HCT116 (cell line): ENCODE measurements at regions not wholly inside any gene's neighbourhood (a gene's known extent, or its start where the extent isn't known, plus 50 kb on each side); places are given as distances from the start of the nearest gene placed in this dataset.

Source experiments
- ATAC-seq: fragments of 200-7000 bp; cut with Tn5 transposase; 2 replicates; pipeline ENCODE4 v1.9.1; 2020; ENCODE audit warnings: mild to moderate bottlenecking, moderate library complexity
- BruUV-seq: library from RNA; stranded (reverse); fragments of 400-500 nt; replicated peaks from 2 replicates; lab custom pipeline; 2021; lab: Mats Ljungman, UMichigan
- CTCF ChIA-PET: fragments of 300-600 bp; sonication (Branson Sonifier 250); formaldehyde crosslinking; loops from one replicate; lab custom pipeline; 2021; ENCODE audit warnings: antibody characterized with exemption; lab: Charles Lee
- POLR2A ChIA-PET: fragments of 300-600, 350-600 bp; sonication (Branson Sonifier 250); formaldehyde crosslinking; loops from one replicate; lab custom pipeline; 2021; ENCODE audit warnings: antibody characterized with exemption; lab: Charles Lee
- RAD21 ChIA-PET, 2 experiments: fragments of 300-600 bp; sonication (Branson Sonifier 250); formaldehyde crosslinking; loops; one replicate each; lab custom pipeline; 2023; ENCODE audit warnings: low total read pairs in 2 of 2; ENCODE audit not compliant: uncharacterized antibody in 2 of 2, unreplicated experiment in 2 of 2, low non-redundant PET in 1 of 2; lab: Charles Lee
- DNase-seq: peaks from one replicate; pipeline ENCODE4 v3.0.0-alpha.2; 2010; ENCODE audit warnings: low read depth, low spot score
- H2AFZ ChIP-seq: fragments of 200-600 bp; shearing (Covaris generic), sonication (generic); 2 replicates; pipeline ENCODE4 v1.6.1; 2017; ENCODE audit warnings: low read depth, mixed run types, mixed read lengths, antibody characterized with exemption, low read length; ENCODE audit not compliant: poor library complexity, severe bottlenecking
- H3K27ac ChIP-seq: 2 replicates; pipeline ENCODE4 v1.5.1; 2012; ENCODE audit warnings: low read depth, low read length
- H3K27me3 ChIP-seq: fragments of 200-600 bp; sonication (generic); 2 replicates; pipeline ENCODE4 v1.6.1; 2016; ENCODE audit warnings: mixed run types, low read length, mixed read lengths; ENCODE audit not compliant: insufficient read depth
- H3K36me3 ChIP-seq, 2 experiments: fragments of 200-500 bp in 1 of 2; fragments of 200-600 bp in 1 of 2; sonication (Bioruptor generic) in 1 of 2; sonication (generic) in 1 of 2; 2 replicates each; pipeline versions ENCODE4 v1.5.1 to v1.6.1; 2014 to 2016; ENCODE audit warnings: low read length in 2 of 2, inconsistent platforms in 1 of 2, mixed read lengths in 1 of 2, mixed run types in 1 of 2; ENCODE audit not compliant: insufficient read depth in 2 of 2, control insufficient read depth in 1 of 2
- H3K4me1 ChIP-seq, 2 experiments: fragments of 200-600 bp in 1 of 2; sonication (generic) in 1 of 2; 2 replicates each; pipeline versions ENCODE4 v1.5.1 to v1.6.1; 2012 to 2017; ENCODE audit warnings: low read length in 2 of 2, inconsistent platforms in 1 of 2, mild to moderate bottlenecking in 1 of 2, mixed read lengths in 1 of 2, mixed run types in 1 of 2, moderate library complexity in 1 of 2; ENCODE audit not compliant: insufficient read depth in 2 of 2, control insufficient read depth in 1 of 2
- H3K4me2 ChIP-seq: fragments of 200-600 bp; sonication (generic); 2 replicates; pipeline ENCODE4 v1.6.1; 2017; ENCODE audit warnings: mixed run types, low read length, mixed read lengths
- H3K4me3 ChIP-seq, 2 experiments: fragments of 200-600 bp in 1 of 2; sonication (generic) in 1 of 2; replicated peaks in 1 of 2; 2 replicates each; pipeline ENCODE4 v1.5.1; 2011 to 2016; ENCODE audit warnings: low read length in 2 of 2, control low read depth in 1 of 2, low read depth in 1 of 2, mild to moderate bottlenecking in 1 of 2, mixed read lengths in 1 of 2, mixed run types in 1 of 2
- H3K79me2 ChIP-seq: fragments of 200-600 bp; sonication (generic); 2 replicates; pipeline ENCODE4 v1.6.1; 2017; ENCODE audit warnings: mild to moderate bottlenecking, mixed run types, low read length, moderate library complexity, mixed read lengths; ENCODE audit not compliant: insufficient read depth
- H3K9ac ChIP-seq: fragments of 200-600 bp; sonication (generic); 2 replicates; pipeline ENCODE4 v1.6.1; 2016; ENCODE audit warnings: low read length, mixed read lengths
- H3K9me2 ChIP-seq: fragments of 200-600 bp; sonication (generic), shearing (Covaris generic); 2 replicates; pipeline ENCODE4 v1.6.1; 2017; ENCODE audit warnings: mixed run types, mild to moderate bottlenecking, moderate library complexity; ENCODE audit not compliant: insufficient read depth
- H3K9me3 ChIP-seq, 2 experiments: fragments of 200-500 bp in 1 of 2; fragments of 200-600 bp in 1 of 2; sonication (Bioruptor generic) in 1 of 2; sonication (generic) in 1 of 2; 2 replicates each; pipeline ENCODE4 v1.6.1; 2014 to 2017; ENCODE audit warnings: low read length in 2 of 2, mixed read lengths in 2 of 2, inconsistent platforms in 1 of 2, low read depth in 1 of 2, mild to moderate bottlenecking in 1 of 2, mixed run types in 1 of 2, moderate library complexity in 1 of 2; ENCODE audit not compliant: control insufficient read depth in 1 of 2, insufficient read depth in 1 of 2
- H4K20me1 ChIP-seq: fragments of 200-600 bp; sonication (generic), shearing (Covaris generic); 2 replicates; pipeline ENCODE4 v1.6.1; 2017; ENCODE audit warnings: mixed run types, mild to moderate bottlenecking, moderate library complexity; ENCODE audit not compliant: insufficient read depth
- ATF3 ChIP-seq: IDR thresholded peaks from 2 replicates; pipeline ENCODE4 v1.6.1; 2012
- CEBPB ChIP-seq: IDR thresholded peaks from 2 replicates; pipeline ENCODE4 v1.6.1; 2012; ENCODE audit warnings: low read depth
- CTCF ChIP-seq, 3 experiments: fragments of 200-600 bp in 1 of 3; sonication (generic) in 1 of 3; IDR thresholded peaks in 2 of 3; conservative IDR thresholded peaks in 1 of 3; 2 replicates each; pipeline ENCODE4 v1.5.1; 2012 to 2017; ENCODE audit warnings: low read depth in 2 of 3, low read length in 2 of 3, antibody characterized with exemption in 1 of 3, borderline replicate concordance in 1 of 3, control low read depth in 1 of 3, mild to moderate bottlenecking in 1 of 3, mixed read lengths in 1 of 3, mixed run types in 1 of 3, moderate library complexity in 1 of 3; ENCODE audit not compliant: insufficient read depth in 1 of 3
- EGR1 ChIP-seq: IDR thresholded peaks from 2 replicates; pipeline ENCODE4 v1.6.1; 2012; ENCODE audit warnings: low read depth
- EZH2 ChIP-seq: fragments of 200-600 bp; sonication (generic); IDR thresholded peaks from 2 replicates; pipeline ENCODE4 v1.6.1; 2017; ENCODE audit warnings: antibody characterized with exemption, mixed run types
- FOSL1 ChIP-seq: IDR thresholded peaks from 2 replicates; pipeline ENCODE4 v1.6.1; 2012; ENCODE audit warnings: low read depth
- SIN3A ChIP-seq: IDR thresholded peaks from 2 replicates; pipeline ENCODE4 v1.6.1; 2012; ENCODE audit warnings: low read depth
- YY1 ChIP-seq: IDR thresholded peaks from 2 replicates; pipeline ENCODE4 v1.6.1; 2011; ENCODE audit warnings: low read length, low read depth, moderate library complexity, mild to moderate bottlenecking; ENCODE audit not compliant: insufficient replicate concordance; ENCODE audit errors: extremely low read depth
- ZBTB33 ChIP-seq: IDR thresholded peaks from 2 replicates; pipeline ENCODE4 v1.6.1; 2011; ENCODE audit warnings: mild to moderate bottlenecking, low read length, moderate library complexity; ENCODE audit not compliant: insufficient replicate concordance; ENCODE audit errors: extremely low read depth
- ZFX ChIP-seq: fragments of 450-650 bp; IDR thresholded peaks from 2 replicates; pipeline ENCODE4 v1.6.1; 2017
- ZNF274 ChIP-seq: fragments of 200-500 bp; sonication (Bioruptor generic); IDR thresholded peaks from 2 replicates; pipeline ENCODE4 v1.6.1; 2014; ENCODE audit warnings: mild to moderate bottlenecking, low read depth, low read length, inconsistent platforms
- intact Hi-C: fragments of 100-400 bp; cut with micrococcal nuclease; formaldehyde crosslinking; loops from 2 replicates; pipeline ENCODE4 v1.10.0; 2022

- peak overlapping the region; percentile 16; the same call in 1 of the 2 replicates for H3K27ac ChIP-seq
- H3K9me3 ChIP-seq, result no peaks in the 10 kb centered on the region
- H3K79me2 ChIP-seq, result no peaks in the 10 kb centered on the region
- ATAC-seq (no peak), DNase-seq (no peak)
- H2AFZ ChIP-seq, result no peak overlapping the region
- no peaks in the 10 kb centered on the region for H4K20me1 ChIP-seq
- ChIA-PET CTCF (no interaction called here), RAD21 (no interaction called here), POLR2A (interaction anchor here (2.9 kb wide), 1 partner anchor 8 kb away, joined by 20 read pairs; a partner anchor contains a TSS)
- H3K9me2 ChIP-seq, result no peaks in the 10 kb centered on the region
- intact Hi-C loops, result no loop called here
- H3K27me3 ChIP-seq, result no peaks in the 10 kb centered on the region
- H3K4me1 ChIP-seq, result peaks cover 10 to 17% of the 10 kb centered on the region in 2 experiments; a peak in 3 of 4 replicates
- no TSS peak for BruUV-seq
- no peak overlapping the region for H3K4me2 ChIP-seq
- H3K4me3 ChIP-seq, result no peak overlapping the region
- TF ChIP-seq ZNF274 (no peak), CEBPB (no peak), YY1 (no peak), EGR1 (no peak), SIN3A (no peak), CTCF (IDR thresholded peaks at IDR 0.05 in 2 of 3, conservative IDR thresholded peaks at IDR 0.05 in 1 of 3; ENCODE audit: borderline replicate concordance in 1 of 3, insufficient read depth in 1 of 3, low read depth in 2 of 3, low read length in 2 of 3) (no peak), EZH2 (no peak), FOSL1 (no peak), ZBTB33 (no peak), ZFX (no peak), ATF3 (no peak)
- no peaks in the 10 kb centered on the region for H3K36me3 ChIP-seq
- no peak overlapping the region for H3K9ac ChIP-seq
Measured at GRCh38 chr6:27138406-27138805, 109.1 kb upstream of the PRSS16 start.
